Stimulated activated CD4-positive, alpha-beta T cell treated with anti-CD3 and anti-CD28 coated beads, Interleukin-2, amount 100 ng/mL, for 48 hours (primary cell): ENCODE measurements at regions not wholly inside any gene's neighbourhood (a gene's known extent, or its start where the extent isn't known, plus 50 kb on each side); places are given as distances from the start of the nearest gene placed in this dataset.

Source experiments
- DNase-seq, 2 donors: peaks; one replicate each; pipeline ENCODE4 v3.0.0-alpha.2; 2020

- no peak for DNase-seq
Observed at GRCh38 chr2:52916981-52917380, 850.6 kb upstream of the CHAC2 start.

DNA sequence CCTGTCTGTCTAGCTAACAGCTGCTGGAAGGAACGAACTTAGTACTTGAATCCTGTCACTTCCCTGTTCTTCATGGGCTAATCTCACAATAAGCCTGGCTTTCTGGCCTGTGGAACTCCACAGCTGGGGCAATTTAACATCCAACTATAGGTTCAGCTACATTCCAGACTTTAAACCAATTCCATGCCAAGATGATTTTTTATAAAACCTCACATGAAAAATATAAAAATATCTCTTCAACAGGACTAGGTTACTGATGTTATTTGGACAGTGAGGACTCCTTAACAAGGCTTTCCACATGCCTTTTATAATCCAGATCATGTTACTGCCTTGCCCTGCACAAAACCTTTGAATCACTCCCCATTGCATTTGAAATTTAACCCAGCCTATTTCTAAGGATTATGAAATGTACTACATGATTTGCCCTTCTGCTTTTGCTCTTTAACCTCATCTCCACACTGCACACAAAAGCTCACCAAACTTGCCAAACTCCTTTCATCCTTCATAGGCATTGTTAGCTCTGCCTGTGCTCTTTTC, 863.2 kb upstream of the CHAC2 start:
- DNase-seq = no peak

GRCh38 chr2:52897511-52898044, 870.0 kb upstream of the CHAC2 start:
- DNase-seq = no peak

GRCh38 chr2:52895726-52896340, 871.8 kb upstream of the CHAC2 start:
- no peak for DNase-seq

DNA sequence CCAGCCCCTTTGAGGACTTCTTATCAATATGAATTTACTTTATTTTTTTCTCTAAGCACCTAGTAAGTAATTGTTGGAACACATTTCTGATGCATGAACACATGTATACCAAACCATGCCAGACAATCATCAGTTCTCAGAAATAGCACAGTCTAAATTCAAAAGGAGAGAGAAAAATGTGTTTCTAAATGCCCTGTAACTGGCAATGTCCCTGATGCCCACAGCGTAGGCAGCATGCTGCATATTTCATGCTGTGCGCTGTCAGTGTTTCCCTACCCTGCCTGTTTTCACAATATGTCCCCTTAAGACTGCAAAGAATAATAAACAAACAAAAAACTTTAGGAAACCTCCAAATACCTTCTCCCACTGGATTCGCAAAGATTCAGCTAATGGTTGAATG, 881.0 kb upstream of the CHAC2 start:
- DNase-seq = no peak

GRCh38 chr2:52884761-52885352, 882.7 kb upstream of the CHAC2 start:
- no peak for DNase-seq

GRCh38 chr2:52882974-52883373, 884.6 kb upstream of the CHAC2 start:
- DNase-seq = no peak

DNA sequence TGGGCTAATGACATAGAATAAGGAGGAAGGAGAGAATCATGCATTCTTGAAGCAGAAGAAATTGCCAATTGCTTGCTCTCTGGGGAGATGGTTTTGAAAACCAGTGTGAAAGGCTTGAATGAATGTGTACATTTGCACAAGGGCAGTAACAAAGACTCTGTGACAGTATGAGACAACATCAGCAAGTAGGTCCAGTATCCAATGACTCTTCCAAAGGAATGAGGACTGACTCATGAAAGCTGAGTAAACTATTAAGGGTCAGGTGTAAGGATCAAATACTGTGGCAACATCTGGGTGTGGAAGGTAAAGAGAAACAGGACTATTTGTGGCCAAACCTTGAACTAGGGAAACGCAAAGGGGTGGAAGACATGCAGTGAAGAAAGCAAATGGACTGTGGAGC, 886.0 kb upstream of the CHAC2 start:
- no peak for DNase-seq

- no peak for DNase-seq
Observed at GRCh38 chr2:52880872-52881271, 886.7 kb upstream of the CHAC2 start.

DNA sequence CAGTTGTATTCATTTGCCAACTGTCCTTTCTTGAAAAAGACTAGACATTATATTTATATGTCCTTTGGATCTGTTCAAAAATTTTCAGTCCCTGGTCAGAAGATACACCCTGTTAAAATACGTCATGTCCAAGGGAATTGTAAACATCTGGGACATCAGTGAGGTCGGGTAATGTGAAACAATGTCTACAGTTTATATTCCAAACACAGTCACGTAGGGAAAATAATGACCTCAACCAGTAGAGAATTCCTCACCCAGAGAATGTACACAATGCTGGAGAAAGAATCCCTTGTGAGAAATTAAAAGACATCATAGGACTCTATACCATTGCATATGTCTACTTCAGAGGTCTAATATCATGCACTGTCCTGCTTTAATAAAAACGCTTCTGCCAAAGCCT, 888.0 kb upstream of the CHAC2 start:
- DNase-seq = no peak

DNA sequence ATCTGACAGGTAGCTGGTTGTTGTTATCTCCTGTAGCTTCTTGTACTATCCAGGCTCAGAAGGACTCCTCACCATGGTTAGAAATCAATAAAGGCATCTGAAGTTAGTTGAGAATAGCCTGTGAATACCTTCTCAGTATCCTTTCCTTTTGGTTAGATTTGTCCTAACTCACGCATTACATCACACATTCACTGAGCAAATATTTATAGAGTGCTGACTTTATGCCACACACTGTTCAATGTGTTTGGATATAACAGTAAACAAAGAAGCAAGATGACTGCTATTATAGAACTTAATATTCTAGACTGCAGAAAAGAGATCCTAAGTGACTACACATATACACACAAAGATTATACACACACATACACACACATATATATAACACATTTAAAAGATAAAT, 889.9 kb upstream of the CHAC2 start:
- no peak for DNase-seq

- DNase-seq = no peak
Observed at GRCh38 chr2:52874466-52875106, 893.0 kb upstream of the CHAC2 start.

GRCh38 chr2:52862801-52863200, 904.8 kb upstream of the CHAC2 start:
- no peak for DNase-seq

- DNase-seq = no peak
Observed at GRCh38 chr2:52861596-52861995, 906.0 kb upstream of the CHAC2 start.

- DNase-seq = no peak
Observed at GRCh38 chr2:52859065-52859464, 908.5 kb upstream of the CHAC2 start.

- DNase-seq = no peak
Observed at GRCh38 chr2:52857722-52858121, 909.9 kb upstream of the CHAC2 start.

GRCh38 chr2:52852006-52852405, 915.6 kb upstream of the CHAC2 start:
- DNase-seq = no peak

GRCh38 chr2:52844701-52845423, 922.7 kb upstream of the CHAC2 start:
- DNase-seq = no peak

DNA sequence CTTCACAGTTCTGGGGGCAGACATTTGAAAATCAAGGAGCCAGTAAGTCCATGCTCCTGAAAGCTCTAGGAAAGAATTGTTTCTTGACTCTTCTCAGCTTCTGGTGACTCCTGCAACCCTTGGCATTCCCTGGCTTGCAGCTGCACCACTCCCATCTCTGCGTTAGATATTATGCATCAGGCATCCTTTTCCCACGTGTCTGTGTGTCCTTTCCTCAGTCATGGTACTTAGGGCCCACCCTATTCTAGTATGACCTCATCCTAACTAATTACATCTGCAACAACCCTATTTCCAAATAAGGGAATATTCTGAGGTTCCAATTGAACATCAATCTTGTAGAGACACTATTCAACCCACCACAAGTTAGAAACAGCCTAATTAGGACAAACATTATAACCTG, 931.7 kb upstream of the CHAC2 start:
- DNase-seq = no peak

- no peak for DNase-seq
Observed at GRCh38 chr2:52831216-52831615, 936.4 kb upstream of the CHAC2 start.

DNA sequence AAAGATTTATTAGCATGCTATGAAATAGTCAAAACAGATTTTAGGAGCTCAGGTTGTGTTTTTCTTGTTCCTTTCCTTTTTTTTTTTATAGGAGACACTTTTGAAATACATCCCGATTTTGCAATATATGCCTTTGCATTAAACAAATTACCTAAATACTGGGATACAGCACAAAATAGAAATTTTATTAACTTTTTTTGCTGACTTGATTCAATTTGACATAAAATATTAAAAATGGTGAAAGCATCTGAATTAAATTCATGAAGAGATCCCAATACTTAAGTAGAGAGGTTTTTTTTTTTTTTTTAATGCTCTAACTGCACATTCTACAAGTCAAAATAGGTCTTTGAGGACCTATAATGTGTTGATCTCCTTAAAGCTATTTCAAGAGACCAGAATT, 939.5 kb upstream of the CHAC2 start:
- DNase-seq = no peak

DNA sequence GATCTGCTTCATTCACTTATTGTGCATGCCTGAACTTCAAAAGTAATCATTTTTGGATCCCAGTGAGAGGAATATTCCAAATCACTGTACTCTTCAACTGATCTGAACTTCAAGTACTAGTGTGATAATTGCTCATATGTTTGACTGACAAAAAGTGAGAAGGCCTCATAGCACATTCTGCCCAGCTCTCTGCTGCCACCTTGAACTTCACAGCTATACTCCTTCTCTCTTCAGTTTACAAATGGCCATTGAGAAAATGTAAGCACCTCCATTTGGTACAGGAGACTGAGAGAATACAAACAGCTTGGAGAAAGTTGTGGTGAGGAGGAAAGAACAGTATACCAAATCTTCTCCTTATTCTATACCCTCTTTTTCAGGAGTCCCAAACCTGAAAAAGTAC, 946.0 kb upstream of the CHAC2 start:
- DNase-seq = no peak

DNA sequence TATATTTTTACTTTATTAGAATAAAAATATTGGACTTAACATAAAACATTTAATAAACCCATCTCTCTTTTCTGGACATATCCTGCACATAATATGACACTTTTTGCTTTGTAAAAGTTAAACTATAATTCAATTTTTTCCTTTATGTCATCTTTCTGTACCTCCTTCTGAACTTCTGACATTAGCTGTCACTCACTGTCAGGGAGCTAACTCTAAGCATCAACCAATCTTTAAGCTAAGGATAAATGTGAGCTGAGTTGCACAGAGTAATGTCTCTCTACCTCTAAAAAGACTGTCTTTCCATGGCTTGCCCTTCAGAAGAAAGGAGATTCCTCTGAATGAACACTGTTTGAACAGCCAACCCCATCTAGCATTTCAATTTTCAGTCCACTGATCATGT, 948.6 kb upstream of the CHAC2 start:
- no peak for DNase-seq

DNA sequence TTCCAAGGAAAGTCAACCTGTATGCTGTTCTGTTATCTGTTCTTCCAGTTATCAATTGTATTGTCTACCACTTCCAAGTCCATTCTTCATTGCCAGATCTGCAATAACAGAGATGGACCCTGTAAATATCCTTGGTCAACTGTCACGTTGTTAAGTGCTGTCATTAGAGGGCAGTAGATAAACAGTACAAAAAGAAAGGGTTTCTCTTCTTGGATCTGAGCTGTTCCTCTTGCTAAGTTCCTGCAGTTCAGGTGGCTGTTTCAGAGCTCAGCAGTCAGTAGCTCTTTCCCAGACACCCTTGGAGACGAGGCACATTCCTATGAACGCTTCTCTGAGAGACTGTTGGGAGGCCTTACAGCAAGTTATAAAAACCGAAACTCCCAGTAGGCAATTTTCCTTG, 957.1 kb upstream of the CHAC2 start:
- no peak for DNase-seq
